Mesenchymal stem cell (in vitro differentiated cells and primary cell): ENCODE measurements at regions not wholly inside any gene's neighbourhood (a gene's known extent, or its start where the extent isn't known, plus 50 kb on each side); places are given as distances from the start of the nearest gene placed in this dataset.
"Not testable (repeated sequence)": the region's sequence is repeated elsewhere in the genome, so short reads cannot be mapped to it uniquely, and the experiment has no call there.

Experiments used
- DNase-seq: peaks from one replicate; pipeline ENCODE4 v3.0.0-alpha.2; 2013
- H2AFZ ChIP-seq: one replicate; pipeline ENCODE4 v1.6.1; 2013; ENCODE audit warnings: low read depth, mild to moderate bottlenecking, control low read depth, inconsistent platforms, low read length, moderate library complexity
- H2AK5ac ChIP-seq: 2 replicates; pipeline ENCODE4 v1.6.1; 2013; ENCODE audit warnings: low read length, moderate library complexity, mild to moderate bottlenecking, inconsistent platforms; ENCODE audit not compliant: severe bottlenecking
- H2BK120ac ChIP-seq: one replicate; pipeline ENCODE4 v1.6.1; 2013; ENCODE audit warnings: low read depth, mild to moderate bottlenecking, inconsistent platforms, low read length, moderate library complexity
- H2BK12ac ChIP-seq, 2 experiments: one replicate each; pipeline ENCODE4 v1.6.1; 2013; ENCODE audit warnings: inconsistent platforms in 2 of 2, low read length in 2 of 2, mild to moderate bottlenecking in 2 of 2, moderate library complexity in 2 of 2, control low read depth in 1 of 2
- H2BK15ac ChIP-seq: one replicate; pipeline ENCODE4 v1.6.1; 2013; ENCODE audit warnings: mild to moderate bottlenecking, low read depth, inconsistent platforms; ENCODE audit not compliant: poor library complexity, severe bottlenecking
- H2BK5ac ChIP-seq: 2 replicates; pipeline ENCODE4 v1.6.1; 2013; ENCODE audit warnings: low read depth, mild to moderate bottlenecking, low read length, control low read depth, inconsistent platforms; ENCODE audit not compliant: poor library complexity, severe bottlenecking
- H3K14ac ChIP-seq, 2 experiments: one replicate each; pipeline ENCODE4 v1.6.1; 2013; ENCODE audit warnings: inconsistent platforms in 2 of 2, low read length in 2 of 2, control low read depth in 1 of 2, mild to moderate bottlenecking in 1 of 2, moderate library complexity in 1 of 2
- H3K18ac ChIP-seq, 2 experiments: one replicate each; pipeline ENCODE4 v1.6.1; 2013; ENCODE audit warnings: inconsistent platforms in 2 of 2, low read length in 2 of 2, control low read depth in 1 of 2, low read depth in 1 of 2, mild to moderate bottlenecking in 1 of 2
- H3K23ac ChIP-seq, 2 experiments: one replicate each; pipeline ENCODE4 v1.6.1; 2013; ENCODE audit warnings: inconsistent platforms in 2 of 2, low read length in 2 of 2, mild to moderate bottlenecking in 2 of 2, moderate library complexity in 2 of 2, control low read depth in 1 of 2
- H3K27ac ChIP-seq: 2 replicates; pipeline ENCODE4 v1.5.1; 2013; ENCODE audit warnings: mild to moderate bottlenecking, moderate library complexity, low read length, control low read depth, inconsistent platforms; ENCODE audit not compliant: poor library complexity, severe bottlenecking
- H3K27me3 ChIP-seq, 2 experiments: 2 replicates each; pipeline versions ENCODE4 v1.6.1 to v1.7.0; 2013; ENCODE audit warnings: low read length in 2 of 2, mild to moderate bottlenecking in 2 of 2, moderate library complexity in 2 of 2, control low read depth in 1 of 2, inconsistent platforms in 1 of 2; ENCODE audit not compliant: control insufficient read depth in 1 of 2, insufficient read depth in 1 of 2
- H3K36me3 ChIP-seq, 2 experiments: 2 replicates each; pipeline versions ENCODE4 v1.6.1 to v1.7.0; 2013; ENCODE audit warnings: low read length in 2 of 2, control low read depth in 1 of 2, inconsistent platforms in 1 of 2, low read depth in 1 of 2, mild to moderate bottlenecking in 1 of 2; ENCODE audit not compliant: insufficient read depth in 2 of 2, control insufficient read depth in 1 of 2
- H3K4ac ChIP-seq, 2 experiments: one replicate each; pipeline ENCODE4 v1.6.1; 2013; ENCODE audit warnings: inconsistent platforms in 2 of 2, low read length in 2 of 2, mild to moderate bottlenecking in 2 of 2, moderate library complexity in 2 of 2, control low read depth in 1 of 2, low read depth in 1 of 2
- H3K4me1 ChIP-seq: 2 replicates; pipeline ENCODE4 v1.6.1; 2013; ENCODE audit warnings: low read depth, low read length, control low read depth; ENCODE audit not compliant: control insufficient read depth, insufficient read depth
- H3K4me2 ChIP-seq: 2 replicates; pipeline ENCODE4 v1.6.1; 2013; ENCODE audit warnings: low read length, mild to moderate bottlenecking, inconsistent platforms; ENCODE audit not compliant: poor library complexity, severe bottlenecking
- H3K4me3 ChIP-seq, 2 experiments: 2 replicates each; pipeline versions ENCODE4 v1.5.1 to v1.7.0; 2013; ENCODE audit warnings: low read length in 2 of 2, mild to moderate bottlenecking in 2 of 2, control low read depth in 1 of 2, low read depth in 1 of 2; ENCODE audit not compliant: insufficient read depth in 1 of 2
- H3K79me1 ChIP-seq: replicated peaks from 2 replicates; pipeline ENCODE4 v1.6.1; 2013; ENCODE audit warnings: mild to moderate bottlenecking, control low read depth, low read length, inconsistent platforms; ENCODE audit not compliant: poor library complexity, severe bottlenecking
- H3K9ac ChIP-seq: 2 replicates; pipeline ENCODE4 v1.7.0; 2013; ENCODE audit warnings: mild to moderate bottlenecking, low read length, moderate library complexity
- H3K9me3 ChIP-seq: 2 replicates; pipeline ENCODE4 v1.7.0; 2013; ENCODE audit warnings: mild to moderate bottlenecking, low read length; ENCODE audit not compliant: control insufficient read depth
- H4K8ac ChIP-seq: one replicate; pipeline ENCODE4 v1.6.1; 2013; ENCODE audit warnings: inconsistent platforms, mild to moderate bottlenecking, low read length, moderate library complexity
- H4K91ac ChIP-seq: one replicate; pipeline ENCODE4 v1.6.1; 2013; ENCODE audit warnings: mild to moderate bottlenecking, low read length, inconsistent platforms
- WGBS: methylation state at CpG from one replicate; pipeline ENCODE4 v1.1.7; 2013; ENCODE audit warnings: mixed read lengths; 5-methylcytosine and 5-hydroxymethylcytosine counted together

- not testable (repeated sequence) for H3K4me1 ChIP-seq, H3K27ac ChIP-seq, H3K4me3 ChIP-seq, H4K8ac ChIP-seq, H3K14ac ChIP-seq, H2AFZ ChIP-seq, H4K91ac ChIP-seq, H2BK5ac ChIP-seq, H3K9me3 ChIP-seq, H3K4me2 ChIP-seq, H3K27me3 ChIP-seq, H2BK15ac ChIP-seq, H2AK5ac ChIP-seq, H3K9ac ChIP-seq, H3K18ac ChIP-seq, H3K4ac ChIP-seq, H3K23ac ChIP-seq, H3K36me3 ChIP-seq, H2BK120ac ChIP-seq, DNase-seq, H2BK12ac ChIP-seq, H3K79me1 ChIP-seq
- WGBS: 100% methylated on average over 1 of the region's 3 CpGs
Observed at GRCh38 chr3:5775100-5775499, 587.6 kb downstream of the EDEM1 start.

GRCh38 chr3:5784690-5785089, 597.2 kb downstream of the EDEM1 start:
- Histone ChIP-seq H2BK15ac (no peak overlapping the region), H3K27ac (no peak overlapping the region), H2AFZ (no peak overlapping the region), H3K23ac (no peak overlapping the region), H2AK5ac (no peak overlapping the region), H3K4me2 (no peak overlapping the region), H3K9ac (no peak overlapping the region), H4K91ac (no peak overlapping the region), H3K18ac (no peak overlapping the region), H2BK120ac (no peak overlapping the region), H3K79me1 (no peaks in the 10 kb centered on the region), H3K14ac (no peak overlapping the region), H2BK5ac (no peak overlapping the region), H3K4ac (no peak overlapping the region), H4K8ac (no peak overlapping the region), H3K36me3 (no peaks in the 10 kb centered on the region), H3K4me1 (no peaks in the 10 kb centered on the region), H3K27me3 (no peaks in the 10 kb centered on the region), H3K9me3 (peaks cover 4% of the 10 kb centered on the region), H2BK12ac (no peak overlapping the region), H3K4me3 (no peak overlapping the region)
- DNase-seq: no peak

DNA sequence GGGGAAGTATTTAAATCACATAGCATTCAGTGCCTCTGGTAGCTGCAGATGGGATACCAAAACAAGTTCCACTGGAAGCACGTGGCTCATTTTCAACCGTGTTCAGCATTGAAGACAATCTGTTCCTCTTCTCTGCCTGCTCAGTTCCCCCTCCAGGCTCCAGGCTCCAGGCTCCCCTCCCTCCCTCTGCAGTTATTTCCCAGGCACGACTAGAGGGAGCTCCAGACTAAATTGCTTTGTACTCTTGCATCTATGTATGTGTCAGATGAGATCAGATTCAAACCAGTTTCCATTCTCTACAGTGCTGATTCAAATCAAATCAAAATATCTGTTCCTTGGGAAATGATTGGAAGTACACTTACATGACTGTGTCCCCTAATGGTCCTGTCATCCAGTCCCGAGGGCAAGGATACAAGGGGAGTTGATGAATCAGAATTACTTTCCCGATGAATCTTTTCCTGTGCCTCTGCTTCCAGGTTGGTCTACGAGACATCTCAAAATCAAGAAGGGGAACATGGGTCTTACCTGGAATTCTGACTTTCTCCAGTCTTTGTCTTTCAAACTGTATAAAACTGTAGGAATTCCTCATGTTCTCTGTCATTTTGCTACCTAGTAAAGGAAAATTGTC, 600.5 kb downstream of the EDEM1 start:
- Histone ChIP-seq H2BK12ac (no peak overlapping the region), H3K4me3 (no peak overlapping the region), H3K27me3 (no peaks in the 10 kb centered on the region), H3K36me3 (no peaks in the 10 kb centered on the region), H2BK5ac (no peak overlapping the region), H3K4me2 (no peak overlapping the region), H4K8ac (no peak overlapping the region), H3K27ac (no peak overlapping the region), H3K4me1 (no peaks in the 10 kb centered on the region), H3K9me3 (no peaks in the 10 kb centered on the region), H2AFZ (no peak overlapping the region), H3K4ac (no peak overlapping the region), H2AK5ac (no peak overlapping the region), H3K79me1 (no peaks in the 10 kb centered on the region), H3K23ac (no peak overlapping the region), H3K18ac (no peak overlapping the region), H3K9ac (no peak overlapping the region), H4K91ac (no peak overlapping the region), H2BK15ac (no peak overlapping the region), H2BK120ac (no peak overlapping the region), H3K14ac (no peak overlapping the region)
- 24% methylated on average over 5 of the region's 6 CpGs for WGBS
- peak; percentile 18 for DNase-seq

DNA sequence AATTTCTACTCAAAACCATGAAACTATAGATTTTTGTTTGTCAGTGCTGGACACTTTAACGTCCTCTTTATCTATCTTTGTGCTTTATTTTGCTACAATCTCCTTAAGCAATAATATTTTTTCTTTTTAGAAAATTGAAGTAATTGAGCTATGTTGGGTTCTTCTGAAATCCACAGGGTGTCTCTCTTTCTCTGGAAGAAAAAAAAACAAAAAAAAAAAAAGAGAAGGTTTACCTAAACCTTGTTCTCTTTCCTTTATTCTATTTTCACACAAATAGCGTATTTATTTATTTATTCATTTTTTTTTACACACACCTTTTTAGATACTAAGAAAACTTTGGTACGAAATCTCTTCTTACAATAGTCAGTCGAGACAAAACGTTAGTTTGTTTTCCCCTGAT, 601.0 kb downstream of the EDEM1 start:
- Histone ChIP-seq H3K27me3 (no peaks in the 10 kb centered on the region), H3K9me3 (no peaks in the 10 kb centered on the region), H4K8ac (no peak overlapping the region), H3K9ac (no peak overlapping the region), H3K14ac (no peak overlapping the region), H3K79me1 (no peaks in the 10 kb centered on the region), H2BK15ac (no peak overlapping the region), H3K27ac (no peak overlapping the region), H3K4me2 (no peak overlapping the region), H4K91ac (no peak overlapping the region), H3K23ac (no peak overlapping the region), H3K4me1 (no peaks in the 10 kb centered on the region), H3K18ac (no peak overlapping the region), H2BK12ac (no peak overlapping the region), H3K36me3 (no peaks in the 10 kb centered on the region), H2AK5ac (no peak overlapping the region), H2AFZ (no peak overlapping the region), H3K4me3 (no peak overlapping the region), H2BK5ac (no peak overlapping the region), H2BK120ac (no peak overlapping the region), H3K4ac (no peak overlapping the region)
- no peak for DNase-seq
- 84% methylated on average over 4 of the region's 5 CpGs for WGBS
